Mesenchymal stem cell (in vitro differentiated cells and primary cell): ENCODE measurements at regions not wholly inside any gene's neighbourhood (a gene's known extent, or its start where the extent isn't known, plus 50 kb on each side); places are given as distances from the start of the nearest gene placed in this dataset.

Experiments
- DNase-seq: peaks from one replicate; pipeline ENCODE4 v3.0.0-alpha.2; 2013
- H2AFZ ChIP-seq: one replicate; pipeline ENCODE4 v1.6.1; 2013; ENCODE audit warnings: low read depth, mild to moderate bottlenecking, control low read depth, inconsistent platforms, low read length, moderate library complexity
- H2AK5ac ChIP-seq: 2 replicates; pipeline ENCODE4 v1.6.1; 2013; ENCODE audit warnings: low read length, moderate library complexity, mild to moderate bottlenecking, inconsistent platforms; ENCODE audit not compliant: severe bottlenecking
- H2BK120ac ChIP-seq: one replicate; pipeline ENCODE4 v1.6.1; 2013; ENCODE audit warnings: low read depth, mild to moderate bottlenecking, inconsistent platforms, low read length, moderate library complexity
- H2BK12ac ChIP-seq, 2 experiments: one replicate each; pipeline ENCODE4 v1.6.1; 2013; ENCODE audit warnings: inconsistent platforms in 2 of 2, low read length in 2 of 2, mild to moderate bottlenecking in 2 of 2, moderate library complexity in 2 of 2, control low read depth in 1 of 2
- H2BK15ac ChIP-seq: one replicate; pipeline ENCODE4 v1.6.1; 2013; ENCODE audit warnings: mild to moderate bottlenecking, low read depth, inconsistent platforms; ENCODE audit not compliant: poor library complexity, severe bottlenecking
- H2BK5ac ChIP-seq: 2 replicates; pipeline ENCODE4 v1.6.1; 2013; ENCODE audit warnings: low read depth, mild to moderate bottlenecking, low read length, control low read depth, inconsistent platforms; ENCODE audit not compliant: poor library complexity, severe bottlenecking
- H3K14ac ChIP-seq, 2 experiments: one replicate each; pipeline ENCODE4 v1.6.1; 2013; ENCODE audit warnings: inconsistent platforms in 2 of 2, low read length in 2 of 2, control low read depth in 1 of 2, mild to moderate bottlenecking in 1 of 2, moderate library complexity in 1 of 2
- H3K18ac ChIP-seq, 2 experiments: one replicate each; pipeline ENCODE4 v1.6.1; 2013; ENCODE audit warnings: inconsistent platforms in 2 of 2, low read length in 2 of 2, control low read depth in 1 of 2, low read depth in 1 of 2, mild to moderate bottlenecking in 1 of 2
- H3K23ac ChIP-seq, 2 experiments: one replicate each; pipeline ENCODE4 v1.6.1; 2013; ENCODE audit warnings: inconsistent platforms in 2 of 2, low read length in 2 of 2, mild to moderate bottlenecking in 2 of 2, moderate library complexity in 2 of 2, control low read depth in 1 of 2
- H3K27ac ChIP-seq: 2 replicates; pipeline ENCODE4 v1.5.1; 2013; ENCODE audit warnings: mild to moderate bottlenecking, moderate library complexity, low read length, control low read depth, inconsistent platforms; ENCODE audit not compliant: poor library complexity, severe bottlenecking
- H3K27me3 ChIP-seq, 2 experiments: 2 replicates each; pipeline versions ENCODE4 v1.6.1 to v1.7.0; 2013; ENCODE audit warnings: low read length in 2 of 2, mild to moderate bottlenecking in 2 of 2, moderate library complexity in 2 of 2, control low read depth in 1 of 2, inconsistent platforms in 1 of 2; ENCODE audit not compliant: control insufficient read depth in 1 of 2, insufficient read depth in 1 of 2
- H3K36me3 ChIP-seq, 2 experiments: 2 replicates each; pipeline versions ENCODE4 v1.6.1 to v1.7.0; 2013; ENCODE audit warnings: low read length in 2 of 2, control low read depth in 1 of 2, inconsistent platforms in 1 of 2, low read depth in 1 of 2, mild to moderate bottlenecking in 1 of 2; ENCODE audit not compliant: insufficient read depth in 2 of 2, control insufficient read depth in 1 of 2
- H3K4ac ChIP-seq, 2 experiments: one replicate each; pipeline ENCODE4 v1.6.1; 2013; ENCODE audit warnings: inconsistent platforms in 2 of 2, low read length in 2 of 2, mild to moderate bottlenecking in 2 of 2, moderate library complexity in 2 of 2, control low read depth in 1 of 2, low read depth in 1 of 2
- H3K4me1 ChIP-seq: 2 replicates; pipeline ENCODE4 v1.6.1; 2013; ENCODE audit warnings: low read depth, low read length, control low read depth; ENCODE audit not compliant: control insufficient read depth, insufficient read depth
- H3K4me2 ChIP-seq: 2 replicates; pipeline ENCODE4 v1.6.1; 2013; ENCODE audit warnings: low read length, mild to moderate bottlenecking, inconsistent platforms; ENCODE audit not compliant: poor library complexity, severe bottlenecking
- H3K4me3 ChIP-seq, 2 experiments: 2 replicates each; pipeline versions ENCODE4 v1.5.1 to v1.7.0; 2013; ENCODE audit warnings: low read length in 2 of 2, mild to moderate bottlenecking in 2 of 2, control low read depth in 1 of 2, low read depth in 1 of 2; ENCODE audit not compliant: insufficient read depth in 1 of 2
- H3K79me1 ChIP-seq: replicated peaks from 2 replicates; pipeline ENCODE4 v1.6.1; 2013; ENCODE audit warnings: mild to moderate bottlenecking, control low read depth, low read length, inconsistent platforms; ENCODE audit not compliant: poor library complexity, severe bottlenecking
- H3K9ac ChIP-seq: 2 replicates; pipeline ENCODE4 v1.7.0; 2013; ENCODE audit warnings: mild to moderate bottlenecking, low read length, moderate library complexity
- H3K9me3 ChIP-seq: 2 replicates; pipeline ENCODE4 v1.7.0; 2013; ENCODE audit warnings: mild to moderate bottlenecking, low read length; ENCODE audit not compliant: control insufficient read depth
- H4K8ac ChIP-seq: one replicate; pipeline ENCODE4 v1.6.1; 2013; ENCODE audit warnings: inconsistent platforms, mild to moderate bottlenecking, low read length, moderate library complexity
- H4K91ac ChIP-seq: one replicate; pipeline ENCODE4 v1.6.1; 2013; ENCODE audit warnings: mild to moderate bottlenecking, low read length, inconsistent platforms
- WGBS: methylation state at CpG from one replicate; pipeline ENCODE4 v1.1.7; 2013; ENCODE audit warnings: mixed read lengths; 5-methylcytosine and 5-hydroxymethylcytosine counted together

GRCh38 chr5:61806491-61807020 lies 474.5 kb downstream of the ZSWIM6 start:
- Histone ChIP-seq H3K9me3 (no peaks in the 10 kb centered on the region), H4K8ac (no peak overlapping the region), H3K4ac (no peak overlapping the region), H2BK12ac (peak overlapping the region; percentile 18 to 25), H2AFZ (no peak overlapping the region), H3K4me2 (no peak overlapping the region), H3K27ac (no peak overlapping the region), H4K91ac (no peak overlapping the region), H3K36me3 (no peaks in the 10 kb centered on the region), H3K23ac (no peak overlapping the region), H3K79me1 (no peaks in the 10 kb centered on the region), H3K27me3 (peaks cover 0 to 8% of the 10 kb centered on the region in 2 experiments), H2BK5ac (no peak overlapping the region), H2AK5ac (peak overlapping the region; percentile 34), H2BK15ac (no peak overlapping the region), H3K18ac (no peak overlapping the region), H3K14ac (no peak overlapping the region), H3K9ac (no peak overlapping the region), H2BK120ac (no peak overlapping the region), H3K4me1 (peaks cover 8% of the 10 kb centered on the region), H3K4me3 (no peak overlapping the region)
- no peak for DNase-seq
- WGBS, result 81% methylated on average over 3 of the region's 3 CpGs

GRCh38 chr5:61808091-61808490 lies 476.0 kb downstream of the ZSWIM6 start:
- no peak overlapping the region for H3K23ac ChIP-seq
- H3K27ac ChIP-seq, result no peak overlapping the region
- no peak overlapping the region for H3K18ac ChIP-seq
- no peak overlapping the region for H4K8ac ChIP-seq
- no peak overlapping the region for H2BK12ac ChIP-seq
- H3K36me3 ChIP-seq, result peaks cover 0 to 3% of the 10 kb centered on the region in 2 experiments
- no peak overlapping the region for H3K4me3 ChIP-seq
- no peak overlapping the region for H2AFZ ChIP-seq
- DNase-seq, result no peak
- peaks cover 0 to 14% of the 10 kb centered on the region in 2 experiments for H3K27me3 ChIP-seq
- no peaks in the 10 kb centered on the region for H3K79me1 ChIP-seq
- no peak overlapping the region for H3K4me2 ChIP-seq
- H2BK120ac ChIP-seq, result no peak overlapping the region
- no peak overlapping the region for H2BK5ac ChIP-seq
- WGBS, result 59% methylated on average over 2 of the region's 3 CpGs
- H2AK5ac ChIP-seq, result no peak overlapping the region
- H2BK15ac ChIP-seq, result no peak overlapping the region
- no peak overlapping the region for H3K4ac ChIP-seq
- no peaks in the 10 kb centered on the region for H3K9me3 ChIP-seq
- H3K9ac ChIP-seq, result no peak overlapping the region
- H3K14ac ChIP-seq, result no peak overlapping the region
- peaks cover 8% of the 10 kb centered on the region for H3K4me1 ChIP-seq
- no peak overlapping the region for H4K91ac ChIP-seq

- no peak overlapping the region for H3K4me2 ChIP-seq
- no peak for DNase-seq
- 95% methylated on average over 9 of the region's 9 CpGs for WGBS
- H3K79me1 ChIP-seq, result no peaks in the 10 kb centered on the region
- H2AK5ac ChIP-seq, result no peak overlapping the region
- peaks cover 0 to 3% of the 10 kb centered on the region in 2 experiments for H3K36me3 ChIP-seq
- H3K14ac ChIP-seq, result no peak overlapping the region
- H3K23ac ChIP-seq, result no peak overlapping the region
- no peaks in the 10 kb centered on the region for H3K9me3 ChIP-seq
- no peak overlapping the region for H2BK120ac ChIP-seq
- no peak overlapping the region for H4K8ac ChIP-seq
- no peak overlapping the region for H3K4me3 ChIP-seq
- no peak overlapping the region for H3K9ac ChIP-seq
- H3K27me3 ChIP-seq, result peaks cover 0 to 17% of the 10 kb centered on the region in 2 experiments
- no peak overlapping the region for H2BK5ac ChIP-seq
- H2AFZ ChIP-seq, result no peak overlapping the region
- H3K4ac ChIP-seq, result no peak overlapping the region
- no peak overlapping the region for H4K91ac ChIP-seq
- no peak overlapping the region for H3K18ac ChIP-seq
- no peak overlapping the region for H3K27ac ChIP-seq
- no peak overlapping the region for H2BK15ac ChIP-seq
- H2BK12ac ChIP-seq, result no peak overlapping the region
- H3K4me1 ChIP-seq, result peaks cover 8% of the 10 kb centered on the region
These were observed 476.9 kb downstream of the ZSWIM6 start for GRCh38 chr5:61808909-61809308.

DNA sequence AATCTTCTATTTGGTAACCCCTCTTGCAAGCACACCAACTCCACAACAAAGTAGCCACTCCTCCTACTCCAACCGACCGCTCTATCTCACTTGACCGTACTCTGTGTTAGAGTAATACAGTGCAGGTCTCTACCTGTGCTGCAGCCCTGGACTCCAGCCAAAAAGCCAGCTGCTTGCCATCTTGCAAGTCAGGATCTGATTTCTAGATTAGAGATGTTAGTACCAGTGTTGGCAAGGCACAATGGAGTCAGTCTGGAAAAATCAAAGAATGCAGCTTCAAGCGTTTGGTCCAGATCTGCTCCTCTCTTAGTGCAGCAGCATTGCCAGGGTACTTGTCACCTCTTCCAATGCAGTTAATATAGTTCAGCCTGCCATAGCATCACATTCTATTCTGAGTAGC lies 477.6 kb downstream of the ZSWIM6 start:
- no peak overlapping the region for H2AK5ac ChIP-seq
- no peaks in the 10 kb centered on the region for H3K79me1 ChIP-seq
- peaks cover 0 to 3% of the 10 kb centered on the region in 2 experiments for H3K36me3 ChIP-seq
- H3K27me3 ChIP-seq, result peaks cover 0 to 20% of the 10 kb centered on the region in 2 experiments
- H3K9me3 ChIP-seq, result no peaks in the 10 kb centered on the region
- WGBS, result over 99% methylated on average over 4 of the region's 4 CpGs
- no peak overlapping the region for H3K23ac ChIP-seq
- H3K4me2 ChIP-seq, result no peak overlapping the region
- no peak overlapping the region for H3K14ac ChIP-seq
- no peak overlapping the region for H3K18ac ChIP-seq
- no peak overlapping the region for H3K4ac ChIP-seq
- H3K9ac ChIP-seq, result no peak overlapping the region
- no peak overlapping the region for H4K8ac ChIP-seq
- no peak for DNase-seq
- H3K27ac ChIP-seq, result no peak overlapping the region
- no peak overlapping the region for H3K4me3 ChIP-seq
- no peak overlapping the region for H2AFZ ChIP-seq
- H4K91ac ChIP-seq, result no peak overlapping the region
- no peak overlapping the region for H2BK120ac ChIP-seq
- no peak overlapping the region for H2BK15ac ChIP-seq
- H2BK12ac ChIP-seq, result no peak overlapping the region
- peaks cover 6% of the 10 kb centered on the region for H3K4me1 ChIP-seq
- no peak overlapping the region for H2BK5ac ChIP-seq
